Stimulated activated CD4-positive, alpha-beta T cell treated with anti-CD3 and anti-CD28 coated beads, Interleukin-15, amount 100 ng/mL, for 1 hour (primary cell): ENCODE measurements at regions not wholly inside any gene's neighbourhood (a gene's known extent, or its start where the extent isn't known, plus 50 kb on each side); places are given as distances from the start of the nearest gene placed in this dataset.
A peak's percentile ranks its signal among the peaks of the same experiment; 100 is the strongest.

Experiments
- DNase-seq, 2 donors: peaks; one replicate each; pipeline ENCODE4 v3.0.0-alpha.2; 2020; ENCODE audit warnings: low read depth in 1 of 2, low spot score in 1 of 2

DNA sequence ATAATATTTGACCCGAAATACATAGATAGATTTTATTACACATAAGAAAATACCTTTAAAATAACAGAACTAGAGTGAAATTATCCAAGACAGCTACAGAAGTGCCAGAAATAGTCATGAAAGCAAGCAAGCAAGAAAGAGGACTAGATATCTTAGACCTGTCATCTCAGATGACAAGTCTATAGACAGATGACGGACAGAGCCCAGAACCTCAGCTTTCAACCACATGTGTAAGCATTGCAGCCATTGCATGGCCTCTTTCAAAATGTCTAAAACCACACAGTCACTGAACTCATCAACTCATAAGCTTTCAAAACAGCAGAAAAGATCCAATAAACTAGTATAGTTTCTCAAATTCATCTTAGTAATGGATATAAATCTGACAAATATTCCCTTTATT, 59.8 kb upstream of the FHIT start:
- DNase-seq = no peak

DNA sequence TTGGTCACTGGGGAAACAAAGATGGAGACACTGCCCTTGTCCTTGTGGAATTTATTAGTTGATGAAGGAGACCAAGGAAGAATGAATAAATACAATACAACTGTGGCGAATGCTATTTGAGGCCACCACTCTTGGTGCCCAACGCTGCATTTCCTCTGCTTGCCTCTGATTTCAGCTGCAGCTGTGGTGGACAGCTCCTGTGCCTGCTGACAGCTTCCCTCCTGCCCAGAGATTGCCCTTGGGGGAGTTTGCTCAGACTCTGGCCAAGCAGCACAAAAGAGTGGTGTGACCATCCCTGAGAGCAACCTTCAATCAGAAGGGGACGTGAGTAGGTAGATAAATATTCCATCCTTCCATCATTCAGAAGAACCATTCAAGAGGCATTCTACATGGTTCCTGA, 64.6 kb upstream of the FHIT start:
- DNase-seq = no peak

DNA sequence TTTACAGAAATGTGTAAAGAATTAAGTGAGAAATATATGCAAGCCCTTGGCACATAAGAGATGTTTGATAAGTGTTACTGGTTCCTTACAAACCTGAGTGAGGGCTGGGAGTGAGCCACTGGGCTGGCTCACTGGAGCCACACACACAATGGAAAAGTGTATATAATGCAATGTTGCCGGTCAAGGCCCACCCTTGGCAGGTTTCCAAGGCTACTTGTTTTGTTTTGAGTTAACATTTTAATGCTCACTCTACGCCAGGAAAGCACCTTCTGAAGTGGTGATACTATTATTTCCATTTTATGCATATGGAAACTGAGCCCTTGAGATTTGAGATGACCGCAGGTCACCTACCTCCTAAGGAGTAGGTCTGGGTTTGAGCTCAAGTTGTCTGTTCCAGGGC, 71.8 kb upstream of the FHIT start:
- no peak for DNase-seq

DNA sequence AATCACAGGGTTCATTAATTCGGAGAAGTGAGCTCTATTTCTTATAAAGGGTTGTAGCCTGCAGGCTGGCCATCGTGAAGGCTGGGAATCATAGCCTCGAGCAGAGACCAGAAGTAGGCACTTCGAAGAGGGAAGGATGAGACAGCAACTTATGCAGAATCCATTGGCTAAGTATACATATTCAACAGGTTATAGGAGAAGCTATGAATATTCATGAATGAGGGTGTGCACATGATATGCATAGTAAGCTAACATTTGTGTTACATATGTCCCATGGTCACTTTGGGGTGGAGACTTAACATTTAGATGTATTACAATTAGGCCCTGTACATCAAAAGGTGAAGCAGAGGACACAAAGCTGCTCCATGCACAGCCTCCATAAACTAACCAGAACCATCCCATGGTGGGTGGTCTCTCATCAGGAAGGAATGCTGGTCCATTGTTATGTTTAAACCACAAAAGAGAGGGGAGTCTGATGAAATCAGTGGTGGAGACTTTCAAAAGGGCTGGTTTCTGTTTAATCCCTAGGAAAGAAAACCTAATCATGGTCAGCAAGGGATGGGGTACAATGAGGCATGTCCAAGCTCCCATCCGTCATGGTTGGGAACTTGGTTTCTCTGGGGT, 80.8 kb upstream of the FHIT start:
- DNase-seq = no peak

DNA sequence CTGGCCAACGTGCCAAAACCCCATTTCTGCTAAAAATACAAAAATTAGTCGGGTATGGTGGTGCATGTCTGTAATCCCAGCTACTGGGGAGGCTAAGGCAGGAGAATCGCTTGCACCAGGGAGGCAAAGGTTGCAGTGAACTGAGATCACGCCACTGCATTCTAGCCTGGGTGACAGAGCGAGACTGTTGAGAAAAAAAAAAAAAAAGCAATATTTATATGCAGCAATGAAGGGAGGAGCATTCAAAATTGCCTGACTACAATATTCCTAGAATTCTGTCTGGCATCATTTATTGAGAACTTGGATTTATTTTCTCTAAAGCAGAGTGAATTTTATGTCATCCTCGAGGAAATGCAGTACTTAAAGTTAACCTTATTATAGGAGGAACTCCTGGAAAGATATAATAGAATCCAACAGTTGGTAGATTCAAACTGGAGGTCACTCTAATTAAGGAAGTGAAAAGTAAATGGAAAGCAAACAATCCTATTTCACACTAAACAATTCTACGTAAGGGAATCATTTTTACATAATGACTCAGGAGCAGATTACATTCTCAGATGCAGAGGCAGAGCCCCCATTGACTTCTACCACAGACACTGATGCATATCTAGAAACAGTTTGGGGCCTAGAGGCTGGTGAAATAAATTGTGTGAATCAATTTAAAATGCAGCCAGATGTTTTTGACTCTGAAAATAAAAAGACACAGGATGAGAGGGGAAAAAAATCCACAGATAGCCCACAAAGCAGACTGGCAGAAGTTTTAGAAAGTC, 82.1 kb upstream of the FHIT start:
- no peak for DNase-seq

DNA sequence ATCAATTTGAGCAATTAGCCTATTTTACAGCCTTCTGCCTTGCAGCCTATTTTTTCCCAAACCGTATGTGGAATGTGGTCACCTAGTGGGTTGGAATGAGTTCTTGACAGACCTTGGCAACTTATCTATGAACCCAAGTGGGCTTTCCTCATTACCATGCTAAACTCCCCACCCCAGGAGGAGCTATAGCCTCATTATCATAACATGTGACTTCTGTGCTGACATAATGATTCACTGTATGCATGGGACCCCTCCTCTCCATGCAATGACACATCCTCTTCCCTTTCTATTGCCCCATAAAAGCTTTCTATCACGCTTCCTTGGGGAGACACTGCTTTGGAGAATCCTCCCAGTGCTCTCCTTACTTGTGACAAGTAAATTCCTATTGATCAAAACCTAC, 83.5 kb upstream of the FHIT start:
- no peak for DNase-seq

DNA sequence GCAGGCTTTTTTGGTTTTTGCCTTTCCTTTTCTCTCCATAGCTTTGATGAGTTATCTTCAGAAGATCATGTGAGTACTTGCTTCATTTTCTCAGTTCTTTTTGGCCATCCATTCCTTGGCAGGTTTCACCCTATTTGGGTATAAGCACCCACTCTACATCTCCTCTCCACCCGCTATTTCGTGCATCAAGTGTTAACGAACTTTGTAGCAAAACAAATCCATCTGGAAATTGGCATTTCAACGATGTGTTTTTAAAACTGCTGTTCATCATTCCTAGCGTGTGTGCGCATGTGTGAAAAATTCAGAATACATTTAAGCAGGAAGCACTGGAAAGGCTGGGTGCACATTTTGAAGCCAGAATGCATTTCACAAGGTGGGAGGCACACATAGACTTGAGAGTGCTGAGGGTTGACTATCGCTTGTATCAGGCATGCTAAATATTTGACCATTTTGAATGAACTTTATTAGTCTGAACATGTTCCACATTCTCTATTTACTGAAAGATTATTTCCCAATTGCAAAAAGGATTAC, 89.7 kb upstream of the FHIT start:
- no peak for DNase-seq

DNA sequence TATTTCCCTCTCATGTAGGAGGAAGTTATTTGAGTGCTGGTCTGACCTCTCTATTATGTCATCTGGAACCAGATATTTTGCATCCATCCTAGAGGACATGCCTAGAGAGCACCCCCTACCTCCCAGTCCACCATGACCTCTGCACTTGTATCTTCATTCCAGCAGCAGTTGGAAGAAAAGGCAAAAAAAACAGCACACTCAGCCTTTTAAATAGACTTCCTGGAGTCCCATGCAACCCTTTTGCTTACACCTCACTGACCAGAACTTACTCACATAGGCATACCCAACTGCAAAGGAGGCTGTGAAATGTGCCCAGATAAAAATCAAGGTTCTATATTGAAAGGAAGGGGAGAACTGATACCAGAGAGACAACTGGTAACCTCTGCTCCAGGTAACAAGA, 92.3 kb upstream of the FHIT start:
- no peak for DNase-seq

DNA sequence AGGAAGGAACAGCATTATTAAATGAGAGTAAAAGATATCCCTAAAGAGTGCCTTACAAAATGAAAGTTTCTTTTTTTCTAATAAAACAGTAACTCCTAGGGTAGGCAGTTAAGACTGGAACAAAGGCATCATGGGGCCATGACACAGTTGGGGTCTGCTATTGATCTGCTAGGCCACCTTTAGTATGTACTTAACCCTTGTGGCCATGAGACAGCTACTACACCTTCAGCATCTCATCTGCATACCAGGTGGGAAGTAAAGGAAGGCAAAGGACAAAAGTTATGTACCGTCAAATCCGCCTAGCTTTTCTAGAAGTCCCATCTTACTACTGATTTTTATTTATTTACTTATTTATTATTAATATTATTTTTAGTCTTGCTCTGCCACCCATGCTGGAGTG, 93.8 kb upstream of the FHIT start:
- no peak for DNase-seq

DNA sequence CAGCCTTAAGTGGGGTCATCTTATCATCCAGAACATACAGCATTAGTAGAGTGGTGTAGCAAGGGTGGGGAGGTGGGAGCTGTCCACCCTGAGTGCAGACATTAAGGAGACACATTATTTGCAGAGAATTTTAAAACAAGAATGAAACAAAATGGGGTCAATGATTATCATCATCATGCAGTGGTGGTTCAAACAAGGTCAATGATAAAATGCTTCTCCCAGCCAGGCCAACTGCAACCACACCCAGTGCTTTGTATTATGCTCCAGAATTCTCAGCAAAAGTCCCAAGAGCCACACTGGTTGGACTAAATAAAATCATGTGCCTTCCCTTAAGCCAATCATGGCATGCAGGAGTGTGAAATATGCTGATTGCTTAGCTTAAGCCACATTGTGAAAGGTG, 96.7 kb upstream of the FHIT start:
- no peak for DNase-seq

DNA sequence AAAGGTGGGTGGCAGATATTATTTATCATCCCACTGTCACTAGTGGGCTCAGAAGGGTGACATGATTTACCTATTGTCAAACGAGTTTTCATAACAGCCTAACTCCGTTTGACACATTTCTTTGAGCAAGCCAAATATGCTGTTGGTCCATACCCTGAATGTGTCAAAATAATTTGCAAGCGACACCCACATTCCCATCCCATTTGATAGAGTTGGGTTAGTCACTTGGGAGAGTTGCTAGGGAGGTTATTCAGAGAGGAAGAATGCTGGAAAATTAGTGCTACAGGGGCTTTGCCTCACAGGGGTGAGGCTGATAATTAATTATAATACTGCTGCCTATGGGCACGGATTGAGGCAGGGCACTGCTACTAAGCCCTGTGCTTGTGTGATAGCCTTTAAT, 98.5 kb upstream of the FHIT start:
- no peak for DNase-seq

DNA sequence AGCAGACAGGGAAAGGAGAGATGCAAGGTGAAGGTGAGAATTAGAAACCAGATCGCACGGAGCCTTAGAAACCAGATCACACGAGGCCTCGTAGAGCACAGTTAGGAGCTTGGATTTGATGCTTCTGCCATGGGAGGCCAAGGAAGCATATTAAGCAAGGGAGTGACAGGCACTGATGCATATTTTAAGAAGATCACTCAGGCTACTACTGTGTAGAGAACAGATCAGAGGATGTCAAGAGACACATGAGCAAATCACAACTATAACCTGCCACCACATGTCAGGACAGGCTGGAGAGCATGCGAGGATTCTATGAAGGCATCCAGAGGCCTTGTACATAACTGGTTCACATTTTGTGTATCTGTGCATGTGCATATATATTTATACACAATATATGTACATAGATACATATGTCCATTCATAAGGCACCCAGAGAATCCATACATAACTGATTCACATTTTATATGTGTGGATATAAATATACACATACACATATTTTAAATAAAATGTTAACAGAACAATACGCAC, 99.6 kb upstream of the FHIT start:
- DNase-seq = no peak

DNA sequence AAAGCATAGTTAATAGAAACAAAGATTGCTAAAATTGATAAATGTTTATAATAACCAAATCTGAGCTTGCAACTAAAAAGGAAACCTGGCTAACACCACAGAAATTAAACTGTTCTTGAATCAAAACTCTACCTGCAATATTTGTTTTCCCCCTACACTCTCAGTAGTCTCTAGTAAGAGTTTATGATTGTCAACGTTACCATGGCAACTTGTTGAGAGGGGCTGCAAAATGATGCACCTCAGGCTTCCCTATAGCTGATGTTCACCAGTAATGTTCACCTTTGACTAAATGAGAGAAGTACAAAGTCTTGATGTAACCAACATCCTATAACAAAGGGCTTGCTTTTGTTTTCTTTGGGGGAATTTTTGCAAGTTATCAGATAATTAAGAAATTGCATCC, 101.1 kb upstream of the FHIT start:
- DNase-seq = no peak

DNA sequence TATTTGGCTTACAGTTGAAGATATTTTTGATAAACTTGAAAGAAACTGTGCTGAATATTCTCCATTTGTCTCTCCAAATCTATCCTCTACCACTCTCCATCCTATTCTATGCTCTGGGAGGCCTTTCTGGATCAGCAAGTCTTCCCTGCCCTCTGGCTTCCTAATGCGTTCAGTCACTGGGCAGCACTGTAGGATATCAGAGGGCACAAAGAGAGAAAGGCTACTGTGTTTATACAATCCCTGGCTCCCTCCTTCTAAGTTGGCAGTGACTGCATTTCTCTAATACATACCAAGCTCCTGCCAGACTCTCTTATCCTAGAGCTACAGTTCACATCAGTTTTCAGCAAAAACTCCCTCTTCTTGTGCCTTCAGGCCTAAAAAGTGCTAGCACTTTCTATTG, 102.1 kb upstream of the FHIT start:
- no peak for DNase-seq

DNA sequence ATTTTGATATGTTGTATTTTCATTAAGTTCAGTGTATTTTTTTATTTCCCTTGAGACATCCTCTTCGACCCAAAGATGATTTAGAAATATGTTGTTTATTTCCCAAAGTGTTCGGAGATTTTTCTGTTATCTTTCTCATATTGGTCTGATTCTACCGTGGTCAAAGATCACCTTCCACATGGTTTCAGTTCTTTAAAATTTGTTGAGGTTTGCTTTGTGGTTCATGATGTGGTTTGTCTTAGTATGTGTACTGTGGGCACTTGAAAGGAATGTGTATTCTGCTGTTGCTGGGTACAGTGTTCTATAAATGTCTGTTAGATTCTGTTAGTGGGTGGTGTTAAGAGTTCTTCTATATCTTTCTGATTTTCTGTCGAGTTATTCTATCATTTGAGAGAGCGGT, 103.4 kb upstream of the FHIT start:
- DNase-seq = no peak

DNA sequence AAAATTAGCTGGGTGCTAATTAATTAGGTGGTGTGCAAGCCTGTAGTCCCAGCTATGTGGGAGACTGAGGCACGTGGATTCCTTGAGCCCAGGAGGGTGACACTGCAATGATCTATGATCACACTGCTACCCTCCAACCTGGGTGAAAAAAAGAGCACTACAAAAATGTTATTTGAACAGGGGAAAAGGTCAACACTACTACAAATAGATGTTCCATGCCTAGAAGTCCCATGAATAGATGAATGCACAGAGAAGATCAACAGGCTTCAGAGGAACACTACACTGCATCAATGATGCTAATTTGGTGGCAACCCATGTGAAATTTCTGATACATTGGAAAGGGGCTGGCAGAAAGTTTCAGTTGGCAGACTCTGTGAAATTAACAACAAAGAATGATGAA, 105.4 kb upstream of the FHIT start:
- no peak for DNase-seq

DNA sequence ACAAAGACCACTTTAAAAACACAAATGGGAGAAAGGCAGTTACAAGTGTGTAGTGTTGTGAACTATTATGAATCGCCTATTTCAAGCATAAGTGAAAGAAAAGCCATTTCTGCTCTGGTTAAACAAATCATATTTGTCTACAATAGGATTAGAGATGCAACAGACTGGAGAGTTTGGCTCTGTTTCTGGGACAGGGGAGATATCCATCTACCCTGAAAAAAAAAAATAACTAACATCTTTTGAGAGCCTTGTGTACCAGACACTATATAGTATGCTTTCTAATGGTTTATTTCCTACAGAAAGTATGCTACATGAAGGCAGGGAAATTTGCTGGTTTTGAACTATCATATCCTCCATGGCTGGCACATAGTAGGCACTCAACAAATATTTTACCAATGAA, 106.7 kb upstream of the FHIT start:
- DNase-seq = no peak

DNA sequence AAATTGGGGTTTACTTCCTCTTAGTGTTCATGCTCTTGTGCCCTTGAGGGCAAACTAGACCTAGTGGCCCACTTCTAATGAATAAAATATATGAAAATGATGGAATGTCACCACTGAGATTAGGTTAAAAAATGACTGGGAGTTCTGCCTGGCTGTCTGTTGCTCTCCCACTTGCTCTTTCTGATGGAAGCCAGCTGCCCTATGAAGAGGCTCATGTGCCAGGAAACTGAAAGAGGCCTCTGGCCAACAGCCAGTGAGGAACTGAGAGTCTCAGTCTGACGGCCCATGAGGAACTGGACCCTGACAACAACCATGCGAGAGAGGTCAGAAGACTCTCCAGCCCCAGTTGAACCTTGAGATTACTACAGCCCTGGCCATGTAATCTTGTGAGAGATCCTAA, 107.1 kb upstream of the FHIT start:
- DNase-seq = no peak

DNA sequence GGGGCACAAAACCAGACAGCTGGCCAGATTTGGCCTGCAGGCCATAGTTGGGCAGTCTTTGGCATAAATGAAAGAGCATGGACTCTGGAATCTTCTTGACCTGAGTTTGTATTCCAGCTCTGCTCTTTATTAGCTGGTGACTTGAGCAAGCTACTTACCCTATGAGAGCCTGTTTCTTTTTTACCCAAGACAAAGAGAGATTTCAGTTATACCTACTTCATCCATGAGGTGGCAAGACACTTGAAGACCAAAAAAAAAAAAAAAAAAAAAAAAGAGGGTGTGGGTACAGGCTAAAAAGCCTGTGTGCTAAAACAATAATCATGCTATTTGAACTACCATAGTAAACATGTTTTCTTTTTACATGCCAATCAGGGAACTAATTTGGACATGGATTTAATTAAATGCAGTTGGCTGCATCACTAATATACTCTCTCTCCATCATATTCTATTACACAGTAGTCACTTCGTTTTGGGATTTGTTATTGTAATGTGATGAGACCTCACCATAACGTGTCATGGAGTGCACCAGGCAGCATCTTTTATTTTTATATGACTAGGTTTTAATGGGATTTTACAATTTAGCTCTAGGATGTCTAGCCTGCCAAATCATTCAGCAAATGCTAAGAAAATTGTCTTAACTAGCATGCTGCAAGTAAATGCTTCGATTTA, 109.2 kb upstream of the FHIT start:
- no peak for DNase-seq

DNA sequence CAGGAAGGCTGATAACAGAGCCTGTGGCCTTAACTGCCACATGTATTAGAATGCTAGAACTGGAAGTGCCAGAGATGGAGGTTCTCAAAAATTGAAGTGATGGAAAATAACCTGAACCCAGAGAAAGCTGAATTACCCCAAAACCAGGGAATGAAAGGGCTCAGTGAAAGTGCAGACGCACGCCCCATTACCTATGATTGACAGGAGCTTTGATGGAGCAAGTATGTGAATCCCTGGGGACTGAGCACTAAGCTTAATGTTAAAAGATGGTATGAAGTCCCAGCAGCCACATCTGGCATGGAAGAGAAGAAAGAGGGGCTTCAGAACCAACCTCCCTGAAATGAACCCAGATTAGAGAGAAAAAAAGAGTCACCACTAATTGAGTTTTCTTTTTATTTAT, 118.4 kb upstream of the FHIT start:
- no peak for DNase-seq

DNA sequence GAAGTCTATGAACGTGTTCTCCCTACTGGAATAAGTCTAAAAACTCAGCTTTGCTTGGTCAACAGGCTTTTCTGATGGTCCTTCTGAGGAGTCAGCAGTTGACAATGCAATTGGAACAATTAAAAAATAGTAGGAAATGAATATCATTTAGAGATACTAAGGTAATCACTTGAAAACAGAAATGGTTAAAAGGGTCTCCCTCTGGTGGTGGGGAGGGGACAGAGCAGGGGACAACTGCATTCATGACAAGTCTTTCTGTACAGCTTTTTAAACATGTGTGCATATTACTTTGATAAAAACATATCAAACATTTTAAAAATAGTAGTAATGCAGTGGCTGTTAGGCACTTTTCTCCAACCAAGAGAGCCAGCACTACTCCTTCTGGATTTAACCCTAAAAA, 119.9 kb upstream of the FHIT start:
- peak in 1 of 2 donors; percentile 5 for DNase-seq

DNA sequence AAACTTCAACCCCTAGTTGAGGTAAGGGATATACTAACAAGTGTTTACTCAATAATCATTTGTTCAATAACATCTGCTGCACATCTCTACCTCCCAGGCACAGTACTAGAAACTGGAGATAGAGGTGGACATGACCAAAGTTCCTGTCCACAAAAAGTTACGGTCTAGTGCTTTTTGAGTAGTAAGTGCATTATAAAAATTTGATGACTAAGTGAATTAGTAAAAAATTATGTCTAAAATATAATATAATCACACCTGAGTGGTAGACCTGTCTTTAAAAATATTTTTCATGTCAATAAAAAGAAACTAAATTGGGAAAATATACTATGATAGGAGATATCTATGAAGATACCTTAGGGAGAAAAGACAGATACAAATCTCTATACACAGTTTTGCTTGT, 121.5 kb upstream of the FHIT start:
- no peak for DNase-seq
